ENCODE measurements at regions not wholly inside any gene's neighbourhood (a gene's known extent, or its start where the extent isn't known, plus 50 kb on each side); places are given as distances from the start of the nearest gene placed in this dataset.

DNA sequence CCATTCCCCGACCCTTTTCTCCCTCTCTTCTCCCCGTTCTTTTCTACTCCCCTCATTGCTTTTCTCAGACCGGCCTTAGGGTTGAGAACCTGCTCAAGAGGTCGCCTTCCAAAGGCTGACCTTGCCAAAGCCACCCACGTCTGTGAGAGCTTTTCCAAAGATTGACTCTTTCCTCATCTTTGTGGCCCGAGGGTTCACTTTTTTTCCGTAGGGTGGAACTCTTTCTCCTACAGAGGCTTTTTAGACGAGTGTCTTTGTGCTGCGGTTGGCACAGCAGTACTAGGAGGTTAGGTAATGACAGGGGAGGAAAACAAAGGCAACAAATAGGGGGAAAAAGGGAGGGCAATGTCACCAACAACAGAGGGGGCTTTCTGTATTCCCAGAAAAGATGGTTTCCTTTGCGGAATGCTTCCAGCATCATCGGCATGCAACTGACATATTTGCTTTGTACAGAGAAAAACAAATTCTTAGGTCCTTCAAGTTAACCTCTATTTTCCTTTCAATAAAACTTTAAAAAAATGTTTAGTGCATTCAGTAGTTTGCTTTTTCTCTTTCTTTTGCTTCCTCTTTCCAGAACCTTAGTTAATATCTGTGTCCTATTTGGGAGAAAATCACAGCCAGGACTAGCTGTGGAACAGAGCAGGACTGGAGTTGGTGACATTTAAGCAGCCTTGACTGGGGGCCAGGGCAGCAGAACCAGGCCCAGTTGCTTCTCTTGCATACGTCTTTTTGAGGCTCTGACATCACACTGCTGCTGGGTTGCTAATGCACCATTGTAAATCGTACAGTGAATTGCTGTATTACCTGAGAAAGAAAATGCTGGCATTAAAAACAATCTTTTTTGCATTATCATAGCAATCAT is 188.1 kb upstream of the FANCL start:
- Mint-ChIP-seq H3K36me3 (no peaks in the 10 kb centered on the region), H3K4me3 (peak overlapping the region; percentile 92), H3K4me1 (peaks cover 24% of the 10 kb centered on the region), H3K9me3 (no peaks in the 10 kb centered on the region), H3K27ac (peak overlapping the region; percentile 97), H3K27me3 (ENCODE audit: low read depth) (no peaks in the 10 kb centered on the region)
- no peak for TF ChIP-seq CTCF (IDR thresholded peaks at IDR 0.05; ENCODE audit: unreplicated experiment)
- no peak for DNase-seq (ENCODE audit: low spot score in 2 of 2, unreplicated experiment in 2 of 2)

- H3K27me3 Mint-ChIP-seq (ENCODE audit: low read depth), result no peaks in the 10 kb centered on the region
Measured at GRCh38 chr2:58428096-58429013, 187.2 kb upstream of the FANCL start.

DNA sequence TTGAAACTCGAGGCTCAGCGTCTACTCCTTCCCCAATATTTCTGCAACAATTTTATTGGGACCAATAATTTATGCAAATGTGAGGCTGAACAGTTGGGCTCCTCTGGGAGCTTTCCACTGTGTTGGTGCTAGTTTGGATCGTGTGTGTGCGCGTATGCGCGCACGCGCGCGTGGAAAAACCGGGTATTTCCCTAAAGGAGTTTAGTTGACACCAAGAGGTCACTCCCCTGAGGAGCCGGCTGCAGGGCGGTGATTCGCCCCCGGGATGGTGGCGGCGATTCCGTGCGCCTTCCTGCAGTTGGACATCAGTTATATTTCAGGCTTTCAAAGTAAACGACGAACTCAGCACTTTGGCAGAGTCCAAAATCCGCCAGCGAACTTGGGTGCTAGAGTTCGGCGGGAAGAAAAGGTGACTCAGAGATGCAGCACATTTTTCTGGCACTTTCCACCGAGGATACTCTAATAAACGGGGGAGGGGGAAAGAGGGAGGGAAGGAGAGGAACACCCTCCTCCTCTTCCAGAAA is 186.5 kb upstream of the FANCL start:
- H3K9me3 Mint-ChIP-seq, result no peaks in the 10 kb centered on the region
- no peak for TF ChIP-seq CTCF (IDR thresholded peaks at IDR 0.05; ENCODE audit: unreplicated experiment)
- H3K36me3 Mint-ChIP-seq, result no peaks in the 10 kb centered on the region
- peak overlapping the region; percentile 93 for H3K27ac Mint-ChIP-seq
- peaks cover 21% of the 10 kb centered on the region for H3K4me1 Mint-ChIP-seq
- no peaks in the 10 kb centered on the region for H3K27me3 Mint-ChIP-seq (ENCODE audit: low read depth)
- peak overlapping the region; percentile 90 for H3K4me3 Mint-ChIP-seq
- DNase-seq (ENCODE audit: low spot score in 2 of 2, unreplicated experiment in 2 of 2), result peak; percentile 29 to 65

More at GRCh38 chr2:58428096-58429013, 187.2 kb upstream of the FANCL start:
- H3K9me3 Mint-ChIP-seq, result no peaks in the 10 kb centered on the region
- DNase-seq (ENCODE audit: low spot score in 2 of 2, unreplicated experiment in 2 of 2), result peak; percentile 35 to 43
- H3K27ac Mint-ChIP-seq, result peak overlapping the region; percentile 97
- no peaks in the 10 kb centered on the region for H3K36me3 Mint-ChIP-seq
- TF ChIP-seq CTCF (IDR thresholded peaks at IDR 0.05; ENCODE audit: unreplicated experiment), result no peak
- H3K4me3 Mint-ChIP-seq, result peak overlapping the region; percentile 92
- H3K4me1 Mint-ChIP-seq, result peaks cover 23% of the 10 kb centered on the region

DNA sequence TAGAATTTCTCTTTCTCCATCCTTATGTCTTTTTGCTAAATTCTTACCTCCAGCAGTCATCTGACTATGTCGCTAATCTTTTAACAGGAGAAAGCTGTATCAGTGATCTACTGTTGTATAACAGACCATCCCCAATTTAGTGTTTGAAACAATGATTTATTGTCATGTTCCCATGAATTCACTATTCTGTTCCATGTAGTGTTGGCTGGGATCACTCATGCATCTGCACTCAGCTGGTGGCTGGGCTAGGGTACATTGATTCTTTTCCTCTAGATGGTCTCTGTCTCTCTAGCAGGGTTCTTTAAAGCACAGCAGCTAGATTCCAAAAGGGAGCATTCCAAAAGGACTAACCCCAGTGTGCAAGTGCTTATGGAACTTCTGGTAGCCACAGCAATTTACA is 184.2 kb upstream of the FANCL start:
- no peak overlapping the region for H3K4me3 Mint-ChIP-seq
- TF ChIP-seq CTCF (IDR thresholded peaks at IDR 0.05; ENCODE audit: unreplicated experiment), result no peak
- H3K9me3 Mint-ChIP-seq, result no peaks in the 10 kb centered on the region
- H3K27me3 Mint-ChIP-seq (ENCODE audit: low read depth), result no peaks in the 10 kb centered on the region
- H3K27ac Mint-ChIP-seq, result no peak overlapping the region
- peaks cover 15% of the 10 kb centered on the region for H3K4me1 Mint-ChIP-seq
- no peak for DNase-seq (ENCODE audit: low spot score in 2 of 2, unreplicated experiment in 2 of 2)
- H3K36me3 Mint-ChIP-seq, result no peaks in the 10 kb centered on the region

GRCh38 chr2:58419983-58420382 is 178.9 kb upstream of the FANCL start:
- no peaks in the 10 kb centered on the region for H3K9me3 Mint-ChIP-seq
- H3K27me3 Mint-ChIP-seq (ENCODE audit: low read depth), result no peaks in the 10 kb centered on the region
- no peak overlapping the region for H3K4me3 Mint-ChIP-seq
- H3K27ac Mint-ChIP-seq, result no peak overlapping the region
- no peak for DNase-seq (ENCODE audit: low spot score in 2 of 2, unreplicated experiment in 2 of 2)
- no peak for TF ChIP-seq CTCF (IDR thresholded peaks at IDR 0.05; ENCODE audit: unreplicated experiment)
- H3K4me1 Mint-ChIP-seq, result no peaks in the 10 kb centered on the region
- no peaks in the 10 kb centered on the region for H3K36me3 Mint-ChIP-seq

Measured in mesothelial cell of epicardium (in vitro differentiated cells).